ENCODE measurements at regions not wholly inside any gene's neighbourhood (a gene's known extent, or its start where the extent isn't known, plus 50 kb on each side); places are given as distances from the start of the nearest gene placed in this dataset.

GRCh38 chr22:47367107-47367690 is 604.7 kb downstream of the TBC1D22A start:
- no peak for TF ChIP-seq ZNF639 (tag by site-specific recombination; IDR thresholded peaks at IDR 0.05)
- TF ChIP-seq ZNF664 (tag by site-specific recombination; IDR thresholded peaks at IDR 0.05): no peak
- no peak for TF ChIP-seq ZNF530 (tag by site-specific recombination; IDR thresholded peaks at IDR 0.05; ENCODE audit: low read depth)
- TF ChIP-seq CTCF (tag by site-specific recombination; IDR thresholded peaks at IDR 0.05): no peak
- no peak for TF ChIP-seq GFI1B (tag by site-specific recombination; IDR thresholded peaks at IDR 0.05)
- TF ChIP-seq YY1 (tag by site-specific recombination; IDR thresholded peaks at IDR 0.05): no peak
- no peak for TF ChIP-seq ZNF785 (tag by site-specific recombination; IDR thresholded peaks at IDR 0.05)
- no peak for TF ChIP-seq PRDM10 (tag by site-specific recombination; IDR thresholded peaks at IDR 0.05)
- no peak for TF ChIP-seq ZNF600 (tag by site-specific recombination; IDR thresholded peaks at IDR 0.05)
- TF ChIP-seq ZNF843 (tag by site-specific recombination; IDR thresholded peaks at IDR 0.05): no peak
- TF ChIP-seq KLF8 (tag by site-specific recombination; IDR thresholded peaks at IDR 0.05): no peak
- TF ChIP-seq ZNF26 (tag by site-specific recombination; IDR thresholded peaks at IDR 0.05): no peak
